Endothelial cell of umbilical vein (primary cell): ENCODE measurements at regions not wholly inside any gene's neighbourhood (a gene's known extent, or its start where the extent isn't known, plus 50 kb on each side); places are given as distances from the start of the nearest gene placed in this dataset.

ENCODE experiments used
- BruUV-seq: library from RNA; stranded (reverse); fragments of 400-500 nt; replicated peaks from 2 replicates; lab custom pipeline; 2021; lab: Mats Ljungman, UMichigan
- CTCF ChIA-PET: fragments of 300-600, 350-600 bp; sonication (Branson Sonifier 250); formaldehyde crosslinking; loops from one replicate; lab custom pipeline; 2021; ENCODE audit warnings: antibody characterized with exemption, inconsistent platforms; lab: Charles Lee
- POLR2A ChIA-PET: fragments of 300-600, 350-600 bp; sonication (Branson Sonifier 250); formaldehyde crosslinking; loops from one replicate; lab custom pipeline; 2021; ENCODE audit warnings: antibody characterized with exemption, inconsistent platforms; lab: Charles Lee
- DNase-seq: peaks from one replicate; pipeline ENCODE4 v3.0.0-alpha.2; 2011; ENCODE audit warnings: low read depth, low spot score
- FAIRE-seq: peaks from 2 replicates; lab custom pipeline; 2011; peaks lifted over from hg19 to GRCh38; lab: Jason Lieb, UNC
- H2AFZ ChIP-seq: 2 replicates; pipeline ENCODE4 v1.6.0; 2012; ENCODE audit warnings: low read depth, low read length, control low read depth, inconsistent platforms
- H3K27ac ChIP-seq: 2 replicates; pipeline ENCODE4 v1.5.1; 2011; ENCODE audit warnings: low read depth, mild to moderate bottlenecking, control low read depth, low read length, moderate library complexity; ENCODE audit not compliant: insufficient read depth
- H3K27me3 ChIP-seq, 2 experiments: 2 replicates each; pipeline versions ENCODE4 v1.6.0 to v1.6.1; 2011; ENCODE audit warnings: low read length in 2 of 2, mixed read lengths in 1 of 2; ENCODE audit not compliant: control insufficient read depth in 2 of 2, insufficient read depth in 2 of 2
- H3K36me3 ChIP-seq, 2 experiments: 2 replicates in 1 of 2; 3 replicates in 1 of 2; pipeline ENCODE4 v1.5.1; 2011; ENCODE audit warnings: low read length in 2 of 2, mild to moderate bottlenecking in 1 of 2, moderate library complexity in 1 of 2; ENCODE audit not compliant: control insufficient read depth in 2 of 2, insufficient read depth in 2 of 2; ENCODE audit errors: extremely low read depth in 1 of 2
- H3K4me1 ChIP-seq: 3 replicates; pipeline ENCODE4 v1.5.1; 2011; ENCODE audit warnings: mild to moderate bottlenecking, low read length; ENCODE audit not compliant: control insufficient read depth, insufficient read depth; ENCODE audit errors: extremely low read depth
- H3K4me2 ChIP-seq: 2 replicates; pipeline ENCODE4 v1.6.1; 2011; ENCODE audit warnings: low read length, control low read depth, mixed read lengths; ENCODE audit not compliant: insufficient read depth
- H3K4me3 ChIP-seq, 3 experiments: fragments of 200-600 bp in 1 of 3; sonication (generic), shearing (Covaris generic) in 1 of 3; replicated peaks in 1 of 3; 2 replicates each; pipeline ENCODE4 v1.5.1; 2011 to 2016; ENCODE audit warnings: control low read depth in 3 of 3, low read length in 3 of 3, mild to moderate bottlenecking in 2 of 3, inconsistent platforms in 1 of 3, low read depth in 1 of 3, moderate library complexity in 1 of 3; ENCODE audit not compliant: insufficient read depth in 1 of 3
- H3K79me2 ChIP-seq: 2 replicates; pipeline ENCODE4 v1.6.0; 2012; ENCODE audit warnings: low read length, inconsistent platforms; ENCODE audit not compliant: control insufficient read depth, insufficient read depth
- H3K9ac ChIP-seq: replicated peaks from 2 replicates; pipeline ENCODE3; 2011; ENCODE audit warnings: low read length, control low read depth; ENCODE audit not compliant: insufficient read depth; ENCODE audit errors: extremely low read depth
- H3K9me1 ChIP-seq: replicated peaks from 3 replicates; pipeline ENCODE4 v1.6.0; 2011; ENCODE audit warnings: mild to moderate bottlenecking, low read length; ENCODE audit not compliant: control insufficient read depth, insufficient read depth; ENCODE audit errors: extremely low read depth
- H3K9me3 ChIP-seq: replicated peaks from 2 replicates; pipeline ENCODE4 v1.5.1; 2012; ENCODE audit warnings: low read length, inconsistent platforms; ENCODE audit not compliant: control insufficient read depth, insufficient read depth
- H4K20me1 ChIP-seq: replicated peaks from 2 replicates; pipeline ENCODE3; 2011; ENCODE audit warnings: mild to moderate bottlenecking, low read length; ENCODE audit not compliant: control insufficient read depth, insufficient read depth; ENCODE audit errors: extremely low read depth
- CTCF ChIP-seq, 2 donors: IDR thresholded peaks; 1 replicate in 1 of 2; 2 replicates in 1 of 2; pipeline ENCODE4 v1.5.1; 2011; ENCODE audit warnings: low read length in 2 of 2, mild to moderate bottlenecking in 2 of 2, moderate library complexity in 2 of 2, control low read depth in 1 of 2, inconsistent platforms in 1 of 2, low read depth in 1 of 2; ENCODE audit not compliant: insufficient read depth in 1 of 2; ENCODE audit errors: extremely low read depth in 1 of 2
- EZH2 ChIP-seq: IDR thresholded peaks from 2 replicates; pipeline ENCODE4 v1.6.1; 2012; ENCODE audit warnings: borderline replicate concordance, low read depth, mild to moderate bottlenecking, moderate library complexity, low read length, inconsistent platforms; ENCODE audit not compliant: severe bottlenecking
- FOS ChIP-seq: IDR thresholded peaks from 2 replicates; pipeline ENCODE4 v1.6.1; 2011; ENCODE audit warnings: mild to moderate bottlenecking, low read length, moderate library complexity, borderline replicate concordance; ENCODE audit not compliant: insufficient read depth
- GATA2 ChIP-seq: IDR thresholded peaks from 2 replicates; pipeline ENCODE4 v1.7.0; 2011; ENCODE audit warnings: low read depth, mild to moderate bottlenecking, moderate library complexity, mixed read lengths, low read length; ENCODE audit not compliant: insufficient read length, insufficient read depth
- JUN ChIP-seq: IDR thresholded peaks from 2 replicates; pipeline ENCODE4 v1.6.1; 2011; ENCODE audit warnings: borderline replicate concordance, low read depth; ENCODE audit not compliant: insufficient read length, insufficient read depth
- MAX ChIP-seq: IDR thresholded peaks from 2 replicates; pipeline ENCODE4 v1.6.1; 2011; ENCODE audit not compliant: insufficient read depth, insufficient read length
- MYC ChIP-seq: IDR thresholded peaks from one replicate; pipeline ENCODE4 v1.6.1; 2011; ENCODE audit warnings: mild to moderate bottlenecking, low read depth, low read length
- POLR2A ChIP-seq: IDR thresholded peaks from 2 replicates; pipeline ENCODE4 v1.6.1; 2012; ENCODE audit warnings: low read depth, mild to moderate bottlenecking, control low read depth, low read length
- POLR2AphosphoS5 ChIP-seq: IDR thresholded peaks from 2 replicates; pipeline ENCODE4 v1.6.1; 2012; ENCODE audit warnings: low read depth, mild to moderate bottlenecking, control low read depth, low read length, moderate library complexity; ENCODE audit not compliant: insufficient read depth
- dilution Hi-C: fragments of 300-500 bp; cut with MboI; formaldehyde crosslinking; loops from one replicate; pipeline ENCODE4 v1.15.0; 2019; ENCODE audit warnings: low sequenced_read_pairs; ENCODE audit not compliant: extremely low pct_ligation_motif_present
- intact Hi-C: fragments of 100-400 bp; cut with micrococcal nuclease; formaldehyde crosslinking; loops from one replicate; pipeline ENCODE4 v1.10.0; 2022

DNA sequence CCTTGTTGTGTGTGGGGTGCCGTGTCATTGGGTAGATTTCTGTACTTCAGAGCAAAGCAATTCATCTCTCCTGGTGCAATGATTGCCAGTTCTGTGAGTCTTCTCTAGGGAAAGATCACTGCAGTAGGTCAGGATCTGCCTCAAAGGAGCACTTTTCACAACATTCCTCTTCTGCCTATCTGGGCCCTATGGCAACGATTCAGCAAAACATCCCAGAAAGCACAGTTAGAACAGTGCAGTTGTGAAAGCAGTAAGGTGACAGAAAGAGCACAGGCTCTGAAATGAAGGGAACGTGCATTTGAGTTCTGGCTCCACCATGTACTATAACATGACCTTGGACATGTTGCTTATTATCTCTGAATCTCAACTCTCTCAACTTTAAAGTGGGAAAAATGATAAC lies 178.5 kb upstream of the N4BP1 start:
- no peaks in the 10 kb centered on the region for H3K4me1 ChIP-seq
- POLR2A ChIA-PET = no interaction called here
- FAIRE-seq (no peak), DNase-seq (no peak)
- H3K27me3 ChIP-seq = no peaks in the 10 kb centered on the region
- H3K27ac ChIP-seq = no peak overlapping the region
- intact Hi-C loops = no loop called here
- no peaks in the 10 kb centered on the region for H3K36me3 ChIP-seq
- no peak overlapping the region for H2AFZ ChIP-seq
- CTCF ChIA-PET = no interaction called here
- H3K9ac ChIP-seq = no peak overlapping the region
- H3K9me3 ChIP-seq = peaks cover 2% of the 10 kb centered on the region
- H3K9me1 ChIP-seq = no peaks in the 10 kb centered on the region
- TF ChIP-seq GATA2 (no peak), FOS (no peak), POLR2A (no peak), CTCF (IDR thresholded peaks at IDR 0.05; ENCODE audit: extremely low read depth in 1 of 2, insufficient read depth in 1 of 2, low read depth in 1 of 2, low read length in 2 of 2) (no peak), MAX (no peak), POLR2AphosphoS5 (no peak), MYC (no peak)
- H4K20me1 ChIP-seq = no peaks in the 10 kb centered on the region
- H3K4me3 ChIP-seq = no peak overlapping the region
- dilution Hi-C loops = no loop called here
- BruUV-seq = no TSS peak
- H3K4me2 ChIP-seq = no peak overlapping the region
- H3K79me2 ChIP-seq = no peaks in the 10 kb centered on the region

GRCh38 chr16:48745541-48745940 lies 135.6 kb upstream of the N4BP1 start:
- no peak for TF ChIP-seq MYC
- no peak for TF ChIP-seq FOS
- no peak for TF ChIP-seq GATA2
- no peak for TF ChIP-seq MAX
- TF ChIP-seq JUN = no peak
- TF ChIP-seq POLR2AphosphoS5 = no peak
- no peak for TF ChIP-seq POLR2A
- TF ChIP-seq CTCF (IDR thresholded peaks at IDR 0.05; ENCODE audit: extremely low read depth in 1 of 2, insufficient read depth in 1 of 2, low read depth in 1 of 2, low read length in 2 of 2) = no peak
- no peak for TF ChIP-seq EZH2
- H3K79me2 ChIP-seq = no peaks in the 10 kb centered on the region
- DNase-seq = no peak
- no peak overlapping the region for H2AFZ ChIP-seq
- BruUV-seq = no TSS peak
- no peaks in the 10 kb centered on the region for H3K36me3 ChIP-seq
- H3K4me3 ChIP-seq = no peak overlapping the region
- dilution Hi-C loops = no loop called here
- H3K9me3 ChIP-seq = peaks cover 2% of the 10 kb centered on the region
- H3K4me1 ChIP-seq = no peaks in the 10 kb centered on the region
- no peaks in the 10 kb centered on the region for H4K20me1 ChIP-seq
- no peak overlapping the region for H3K9ac ChIP-seq
- no peaks in the 10 kb centered on the region for H3K27me3 ChIP-seq
- FAIRE-seq = no peak
- no peak overlapping the region for H3K27ac ChIP-seq
- ChIA-PET POLR2A (no interaction called here), CTCF (no interaction called here)
- intact Hi-C loops = no loop called here
- H3K4me2 ChIP-seq = no peak overlapping the region
- H3K9me1 ChIP-seq = no peaks in the 10 kb centered on the region
